Trophoblast cell (in vitro differentiated cells and primary cell): ENCODE measurements at regions not wholly inside any gene's neighbourhood (a gene's known extent, or its start where the extent isn't known, plus 50 kb on each side); places are given as distances from the start of the nearest gene placed in this dataset.

ENCODE experiments used
- DNase-seq, 2 donors: peaks; one replicate each; pipeline ENCODE4 v3.0.0-alpha.2; 2016
- H2AFZ ChIP-seq: 2 replicates; pipeline ENCODE4 v1.6.1; 2013; ENCODE audit warnings: low read length, moderate library complexity, mild to moderate bottlenecking; ENCODE audit not compliant: insufficient read depth, poor library complexity
- H2AK5ac ChIP-seq: 2 replicates; pipeline ENCODE4 v1.6.1; 2013; ENCODE audit warnings: mild to moderate bottlenecking, low read length
- H2BK120ac ChIP-seq: 2 replicates; pipeline ENCODE4 v1.6.1; 2013; ENCODE audit warnings: low read length, mild to moderate bottlenecking, moderate library complexity; ENCODE audit not compliant: insufficient read depth, poor library complexity
- H2BK12ac ChIP-seq: 2 replicates; pipeline ENCODE4 v1.6.1; 2013; ENCODE audit warnings: mild to moderate bottlenecking, low read length, moderate library complexity
- H2BK5ac ChIP-seq: 2 replicates; pipeline ENCODE4 v1.6.1; 2013; ENCODE audit warnings: low read length, low read depth, moderate library complexity, mild to moderate bottlenecking; ENCODE audit not compliant: poor library complexity
- H3K14ac ChIP-seq: 2 replicates; pipeline ENCODE4 v1.6.1; 2013; ENCODE audit warnings: mild to moderate bottlenecking, low read length
- H3K18ac ChIP-seq: 2 replicates; pipeline ENCODE4 v1.6.1; 2013; ENCODE audit warnings: mild to moderate bottlenecking, low read length
- H3K23ac ChIP-seq: 2 replicates; pipeline ENCODE4 v1.6.1; 2013; ENCODE audit warnings: low read length
- H3K27ac ChIP-seq: 2 replicates; pipeline ENCODE4 v1.5.1; 2013; ENCODE audit warnings: low read depth, mild to moderate bottlenecking, inconsistent platforms, low read length, moderate library complexity
- H3K27me3 ChIP-seq: 2 replicates; pipeline ENCODE4 v1.6.1; 2013; ENCODE audit warnings: inconsistent platforms, mild to moderate bottlenecking, low read length, moderate library complexity; ENCODE audit not compliant: insufficient read depth
- H3K36me3 ChIP-seq, 2 experiments: 1 replicate in 1 of 2; 2 replicates in 1 of 2; pipeline ENCODE4 v1.6.1; 2013; ENCODE audit warnings: low read length in 2 of 2, mild to moderate bottlenecking in 2 of 2, moderate library complexity in 1 of 2; ENCODE audit not compliant: insufficient read depth in 2 of 2, control insufficient read depth in 1 of 2
- H3K4ac ChIP-seq: 2 replicates; pipeline ENCODE4 v1.6.1; 2013; ENCODE audit warnings: low read depth, mild to moderate bottlenecking, low read length, moderate library complexity
- H3K4me1 ChIP-seq, 2 experiments: 1 replicate in 1 of 2; 2 replicates in 1 of 2; pipeline ENCODE4 v1.6.1; 2013; ENCODE audit warnings: low read length in 2 of 2, mild to moderate bottlenecking in 2 of 2, moderate library complexity in 1 of 2; ENCODE audit not compliant: insufficient read depth in 2 of 2, control insufficient read depth in 1 of 2
- H3K4me2 ChIP-seq: 2 replicates; pipeline ENCODE4 v1.6.1; 2013; ENCODE audit warnings: inconsistent platforms, mild to moderate bottlenecking, low read length, moderate library complexity
- H3K4me3 ChIP-seq: 2 replicates; pipeline ENCODE4 v1.5.1; 2013; ENCODE audit warnings: mild to moderate bottlenecking, low read depth, low read length, inconsistent platforms
- H3K79me1 ChIP-seq: one replicate; pipeline ENCODE4 v1.6.1; 2013; ENCODE audit warnings: low read length
- H3K79me2 ChIP-seq: 2 replicates; pipeline ENCODE4 v1.6.1; 2013; ENCODE audit warnings: low read length, mild to moderate bottlenecking; ENCODE audit not compliant: control insufficient read depth, insufficient read depth, poor library complexity
- H3K9ac ChIP-seq: 2 replicates; pipeline ENCODE4 v1.6.1; 2013; ENCODE audit warnings: mild to moderate bottlenecking, low read length
- H3K9me3 ChIP-seq: 2 replicates; pipeline ENCODE4 v1.6.1; 2013; ENCODE audit warnings: low read depth, mild to moderate bottlenecking, control low read depth, inconsistent platforms, low read length; ENCODE audit not compliant: insufficient read depth
- H4K12ac ChIP-seq: 2 replicates; pipeline ENCODE4 v1.6.1; 2013; ENCODE audit warnings: low read depth, mild to moderate bottlenecking, low read length, moderate library complexity
- H4K8ac ChIP-seq: 2 replicates; pipeline ENCODE4 v1.6.1; 2013; ENCODE audit warnings: low read depth, mild to moderate bottlenecking, low read length, moderate library complexity
- H4K91ac ChIP-seq: one replicate; pipeline ENCODE4 v1.6.1; 2013; ENCODE audit warnings: low read depth, mild to moderate bottlenecking, low read length, moderate library complexity
- WGBS: extraction: QIAGEN DNeasy Blood & Tissue Kit; methylation state at CpG from one replicate; pipeline ENCODE4 v1.1.7; 2013; ENCODE audit warnings: missing lambda C conversion rate; ENCODE audit not compliant: insufficient read length, insufficient coverage; ENCODE audit errors: extremely low coverage; 5-methylcytosine and 5-hydroxymethylcytosine counted together

DNA sequence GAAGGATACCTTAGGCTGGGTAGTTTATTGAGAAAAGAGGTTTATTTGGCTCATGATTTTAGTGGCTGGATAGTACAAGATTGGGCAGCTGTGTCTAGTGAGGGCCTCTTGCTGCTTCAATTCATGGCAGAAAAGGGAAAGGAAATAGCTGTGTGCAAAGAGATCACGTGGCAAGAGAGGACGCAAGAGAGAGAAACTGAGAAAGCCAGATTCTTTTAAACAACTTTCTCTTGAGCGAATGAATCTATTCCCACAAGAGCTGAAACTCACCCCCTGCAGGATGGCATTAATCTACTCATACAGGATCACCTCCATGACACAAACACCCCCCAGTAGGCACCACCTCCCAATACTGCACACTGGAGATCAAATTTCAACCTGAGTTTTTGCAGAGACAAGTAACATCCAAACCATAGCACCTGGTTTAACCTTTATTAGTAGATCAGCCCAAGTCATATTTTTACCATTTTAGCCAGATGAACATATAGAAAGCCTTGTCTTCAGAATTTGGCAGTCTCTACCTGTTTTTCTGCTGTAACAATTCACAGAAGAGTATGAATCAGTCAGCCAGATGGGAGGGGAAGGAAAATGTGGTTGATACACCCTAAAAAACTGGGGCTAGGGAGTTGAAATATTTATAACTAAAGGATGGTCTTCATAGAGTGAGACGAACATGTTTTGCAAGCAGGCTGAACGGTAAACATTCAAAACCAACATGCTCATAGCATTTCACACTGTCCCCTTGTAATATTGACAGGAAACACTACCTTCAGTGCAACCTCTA is 73.9 kb upstream of the NCKAP5 start:
- Histone ChIP-seq H4K91ac (no peak overlapping the region), H3K4me2 (no peak overlapping the region), H2BK12ac (no peak overlapping the region), H4K12ac (no peak overlapping the region), H3K27me3 (no peaks in the 10 kb centered on the region), H3K4me3 (no peak overlapping the region), H3K14ac (no peak overlapping the region), H3K9me3 (no peaks in the 10 kb centered on the region), H2AK5ac (no peak overlapping the region), H3K4me1 (peaks cover 0 to 4% of the 10 kb centered on the region in 2 experiments), H3K27ac (no peak overlapping the region), H4K8ac (no peak overlapping the region), H2BK5ac (no peak overlapping the region), H3K36me3 (no peaks in the 10 kb centered on the region), H2BK120ac (no peak overlapping the region), H3K9ac (no peak overlapping the region), H3K23ac (no peak overlapping the region), H2AFZ (no peak overlapping the region), H3K18ac (no peak overlapping the region), H3K79me2 (no peaks in the 10 kb centered on the region), H3K4ac (no peak overlapping the region), H3K79me1 (no peaks in the 10 kb centered on the region)
- DNase-seq: no peak
- no CpG with 5 or more reads among the region's 5 CpGs for WGBS

DNA sequence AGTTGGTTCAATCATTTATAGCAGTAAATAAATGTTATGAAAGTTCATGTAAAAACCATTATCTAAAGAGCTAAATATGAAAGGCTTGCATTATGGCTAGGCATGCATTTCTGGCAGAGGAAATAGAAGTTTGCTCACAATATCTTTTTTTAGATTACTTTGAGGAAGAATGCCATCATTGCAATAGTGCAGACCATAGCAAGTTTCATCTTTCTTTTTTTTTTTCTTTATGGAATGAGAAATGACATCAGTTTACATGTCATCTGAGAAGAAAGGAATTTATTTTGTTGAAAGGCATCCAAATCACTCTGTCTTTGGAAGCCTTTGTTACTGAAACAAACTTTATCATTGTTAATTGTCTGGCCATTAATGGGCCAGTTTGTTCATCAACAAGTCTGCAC is 74.5 kb upstream of the NCKAP5 start:
- no peak overlapping the region for H3K18ac ChIP-seq
- no peak overlapping the region for H3K27ac ChIP-seq
- no peaks in the 10 kb centered on the region for H3K36me3 ChIP-seq
- H3K9ac ChIP-seq: no peak overlapping the region
- no peak for DNase-seq
- no peak overlapping the region for H3K23ac ChIP-seq
- H3K4me1 ChIP-seq: peaks cover 0 to 4% of the 10 kb centered on the region in 2 experiments
- H2BK5ac ChIP-seq: no peak overlapping the region
- no peaks in the 10 kb centered on the region for H3K79me1 ChIP-seq
- no peak overlapping the region for H2AFZ ChIP-seq
- no peaks in the 10 kb centered on the region for H3K9me3 ChIP-seq
- H2BK12ac ChIP-seq: no peak overlapping the region
- no peaks in the 10 kb centered on the region for H3K27me3 ChIP-seq
- no peak overlapping the region for H2AK5ac ChIP-seq
- no peak overlapping the region for H3K4ac ChIP-seq
- H3K4me3 ChIP-seq: no peak overlapping the region
- H4K91ac ChIP-seq: no peak overlapping the region
- H4K12ac ChIP-seq: no peak overlapping the region
- H3K4me2 ChIP-seq: no peak overlapping the region
- H3K79me2 ChIP-seq: no peaks in the 10 kb centered on the region
- no peak overlapping the region for H3K14ac ChIP-seq
- no peak overlapping the region for H2BK120ac ChIP-seq
- no peak overlapping the region for H4K8ac ChIP-seq

DNA sequence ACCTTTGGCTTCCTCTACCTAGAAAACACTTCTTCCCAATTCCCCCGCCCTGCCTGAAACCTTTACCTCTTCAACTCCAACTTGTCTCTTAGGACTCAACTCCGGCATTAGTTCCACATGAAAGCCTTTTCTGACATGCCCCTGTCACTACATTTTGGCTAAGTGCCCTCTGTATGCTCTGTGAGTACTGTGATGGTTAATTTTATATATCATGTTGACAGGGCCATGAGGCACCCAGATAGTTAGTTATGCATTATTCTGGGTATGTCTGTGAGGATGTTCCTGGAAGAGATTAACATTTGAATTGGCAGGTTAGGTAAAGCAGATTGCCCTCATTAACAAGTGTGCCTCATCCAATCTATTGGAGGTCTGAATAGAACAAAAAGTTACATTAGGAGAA is 75.6 kb upstream of the NCKAP5 start:
- H3K23ac ChIP-seq: no peak overlapping the region
- H3K18ac ChIP-seq: no peak overlapping the region
- H3K9me3 ChIP-seq: no peaks in the 10 kb centered on the region
- H3K79me1 ChIP-seq: no peaks in the 10 kb centered on the region
- H3K9ac ChIP-seq: no peak overlapping the region
- no peaks in the 10 kb centered on the region for H3K79me2 ChIP-seq
- no peak overlapping the region for H2AFZ ChIP-seq
- WGBS: no CpG with 5 or more reads among the region's 2 CpGs
- no peak overlapping the region for H2BK12ac ChIP-seq
- H3K27me3 ChIP-seq: no peaks in the 10 kb centered on the region
- H3K4me2 ChIP-seq: no peak overlapping the region
- H3K27ac ChIP-seq: no peak overlapping the region
- H2BK5ac ChIP-seq: no peak overlapping the region
- H2BK120ac ChIP-seq: no peak overlapping the region
- H3K14ac ChIP-seq: no peak overlapping the region
- H4K91ac ChIP-seq: no peak overlapping the region
- H4K12ac ChIP-seq: no peak overlapping the region
- H2AK5ac ChIP-seq: no peak overlapping the region
- no peaks in the 10 kb centered on the region for H3K36me3 ChIP-seq
- H3K4me1 ChIP-seq: peaks cover 0 to 4% of the 10 kb centered on the region in 2 experiments
- H3K4ac ChIP-seq: no peak overlapping the region
- no peak for DNase-seq
- no peak overlapping the region for H3K4me3 ChIP-seq
- no peak overlapping the region for H4K8ac ChIP-seq

DNA sequence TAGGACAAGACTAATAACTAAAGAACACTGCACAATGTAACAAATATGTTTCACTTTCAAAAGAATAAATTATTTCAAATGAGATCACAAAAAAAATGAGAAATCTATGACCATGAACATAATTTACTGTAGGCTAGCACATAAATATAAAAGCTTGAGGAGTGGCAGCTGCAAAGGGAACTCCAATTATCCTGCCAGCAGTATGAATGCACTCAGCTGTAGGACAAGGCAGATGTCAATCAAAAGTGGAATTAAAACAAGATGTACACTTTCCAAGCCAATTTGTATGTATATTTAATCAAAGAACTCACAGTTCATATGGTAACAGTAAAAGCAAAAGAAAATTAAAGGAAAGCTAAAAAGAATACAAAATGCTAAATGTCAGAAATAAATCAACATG is 76.6 kb upstream of the NCKAP5 start:
- Histone ChIP-seq H3K27ac (no peak overlapping the region), H3K79me1 (no peaks in the 10 kb centered on the region), H3K4me1 (peaks cover 0 to 4% of the 10 kb centered on the region in 2 experiments), H3K9ac (no peak overlapping the region), H3K4ac (no peak overlapping the region), H2BK120ac (no peak overlapping the region), H2BK5ac (no peak overlapping the region), H3K27me3 (no peaks in the 10 kb centered on the region), H3K18ac (no peak overlapping the region), H3K4me2 (no peak overlapping the region), H3K9me3 (no peaks in the 10 kb centered on the region), H3K23ac (no peak overlapping the region), H3K36me3 (no peaks in the 10 kb centered on the region), H3K14ac (no peak overlapping the region), H2AK5ac (no peak overlapping the region), H4K8ac (no peak overlapping the region), H3K4me3 (no peak overlapping the region), H4K12ac (no peak overlapping the region), H4K91ac (no peak overlapping the region), H2AFZ (no peak overlapping the region), H2BK12ac (no peak overlapping the region), H3K79me2 (no peaks in the 10 kb centered on the region)
- no peak for DNase-seq
